Stimulated activated naive CD8-positive, alpha-beta T cell treated with anti-CD3 and anti-CD28 coated beads, Interleukin-15, amount 100 ng/mL, for 72 hours (primary cell): ENCODE measurements at regions not wholly inside any gene's neighbourhood (a gene's known extent, or its start where the extent isn't known, plus 50 kb on each side); places are given as distances from the start of the nearest gene placed in this dataset.
"Not testable (repeated sequence)": the region's sequence is repeated elsewhere in the genome, so short reads cannot be mapped to it uniquely, and the experiment has no call there.

Experiments used
- ATAC-seq: fragments of 150-1000 bp; cut with Tn5 transposase; 2 replicates; pipeline ENCODE4 v1.10.0; 2021; ENCODE audit warnings: mild to moderate bottlenecking, moderate library complexity
- DNase-seq, 2 donors: peaks; one replicate each; pipeline ENCODE4 v3.0.0; 2021 to 2022
- H3K27ac Mint-ChIP-seq, 2 donors: one replicate each; pipeline ENCODE4 v1.8.0; 2022; ENCODE audit warnings: mild to moderate bottlenecking in 2 of 2, mixed read lengths in 2 of 2, moderate library complexity in 2 of 2
- H3K27me3 Mint-ChIP-seq: one replicate; pipeline ENCODE4 v1.8.0; 2022; ENCODE audit warnings: mixed read lengths
- H3K4me1 Mint-ChIP-seq: one replicate; pipeline ENCODE4 v1.8.0; 2022; ENCODE audit warnings: mild to moderate bottlenecking, mixed read lengths
- H3K4me3 Mint-ChIP-seq, 2 donors: one replicate each; pipeline ENCODE4 v1.8.0; 2022; ENCODE audit warnings: mild to moderate bottlenecking in 2 of 2, mixed read lengths in 2 of 2, moderate library complexity in 1 of 2
- H3K9me3 Mint-ChIP-seq, 2 donors: one replicate each; pipeline ENCODE4 v1.8.0; 2022; ENCODE audit warnings: mixed read lengths in 2 of 2

DNA sequence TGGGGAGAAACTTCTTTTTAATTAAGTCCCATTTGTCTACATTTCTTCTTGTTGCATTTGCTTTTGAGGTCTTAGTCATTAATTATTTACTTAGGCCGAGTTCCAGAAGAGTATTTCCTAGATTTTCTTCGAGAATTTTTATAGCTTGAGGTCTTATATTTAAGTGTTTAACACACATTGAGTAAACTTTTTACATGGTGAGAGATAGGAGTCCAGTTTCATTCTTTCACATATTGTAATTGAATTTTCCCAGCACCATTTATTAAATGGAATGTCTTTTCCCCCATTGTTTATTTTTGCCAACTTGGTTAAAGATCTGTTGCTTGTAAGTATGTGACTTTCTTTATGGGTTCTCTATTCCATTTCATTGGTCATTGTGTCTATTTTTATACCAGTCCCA lies 1344.0 kb upstream of the RAG2 start:
- DNase-seq = no peak
- no peak overlapping the region for H3K27ac Mint-ChIP-seq
- H3K27me3 Mint-ChIP-seq = no peaks in the 10 kb centered on the region
- no peak for ATAC-seq
- H3K9me3 Mint-ChIP-seq = peaks cover 11 to 25% of the 10 kb centered on the region in 2 donors
- H3K4me1 Mint-ChIP-seq = no peaks in the 10 kb centered on the region
- H3K4me3 Mint-ChIP-seq = no peak overlapping the region

GRCh38 chr11:37929100-37929653 lies 1331.1 kb upstream of the RAG2 start:
- DNase-seq (no peak), ATAC-seq (no peak)
- Mint-ChIP-seq H3K27me3 (no peaks in the 10 kb centered on the region), H3K9me3 (peaks cover 5 to 8% of the 10 kb centered on the region in 2 donors), H3K27ac (no peak overlapping the region), H3K4me1 (no peaks in the 10 kb centered on the region), H3K4me3 (no peak overlapping the region)

- no peak for DNase-seq
- no peak overlapping the region for H3K4me3 Mint-ChIP-seq
- no peaks in the 10 kb centered on the region for H3K4me1 Mint-ChIP-seq
- H3K27me3 Mint-ChIP-seq = no peaks in the 10 kb centered on the region
- no peak overlapping the region for H3K27ac Mint-ChIP-seq
- ATAC-seq = no peak
- peaks cover 4 to 7% of the 10 kb centered on the region in 2 donors for H3K9me3 Mint-ChIP-seq
Measured at GRCh38 chr11:37926772-37927171, 1328.7 kb upstream of the RAG2 start.

DNA sequence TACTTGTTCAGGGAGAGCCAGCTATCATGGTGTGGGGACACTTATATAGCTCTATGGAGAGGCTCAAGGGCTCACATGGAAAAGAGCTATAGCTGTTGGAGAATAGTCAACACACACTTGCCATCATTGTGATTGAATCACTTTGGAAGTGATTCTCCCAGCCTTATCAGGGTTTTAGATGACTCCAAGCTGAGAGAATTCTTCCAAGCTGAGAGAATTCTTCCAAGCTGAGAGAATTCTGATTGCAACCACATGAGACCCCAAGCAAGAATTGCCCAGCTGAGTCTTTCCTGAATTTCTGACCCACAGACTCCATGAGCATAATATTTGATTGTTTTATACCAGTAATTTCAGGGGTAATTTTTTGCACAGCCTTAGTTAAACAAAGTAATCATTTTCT lies 1318.3 kb upstream of the RAG2 start:
- Mint-ChIP-seq H3K27ac (no peak overlapping the region), H3K4me3 (no peak overlapping the region), H3K9me3 (peaks cover 6 to 7% of the 10 kb centered on the region in 2 donors), H3K4me1 (no peaks in the 10 kb centered on the region), H3K27me3 (no peaks in the 10 kb centered on the region)
- DNase-seq = no peak
- ATAC-seq = no peak

DNA sequence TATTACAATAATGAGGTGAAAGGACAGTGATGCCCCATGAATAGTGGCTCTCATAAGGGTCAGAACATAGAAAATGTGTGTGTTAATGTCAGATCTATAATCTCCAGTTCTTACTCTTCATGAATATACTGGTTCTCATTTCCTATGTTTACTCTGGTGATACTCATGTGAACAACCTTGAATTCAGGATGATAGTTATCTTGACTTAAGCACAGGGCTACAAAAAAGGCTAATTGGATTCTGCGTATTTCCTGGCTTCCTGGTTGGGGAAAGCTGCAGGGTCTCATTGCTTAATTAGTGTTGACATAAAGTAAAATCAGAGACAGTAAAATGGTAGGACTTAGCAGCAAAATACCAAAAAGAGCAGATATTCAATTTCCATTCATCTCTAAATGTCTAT lies 1316.8 kb upstream of the RAG2 start:
- no peak overlapping the region for H3K27ac Mint-ChIP-seq
- H3K9me3 Mint-ChIP-seq = peaks cover under 1 to 6% of the 10 kb centered on the region in 2 donors
- ATAC-seq (no peak), DNase-seq (no peak)
- H3K27me3 Mint-ChIP-seq = no peaks in the 10 kb centered on the region
- no peak overlapping the region for H3K4me3 Mint-ChIP-seq
- H3K4me1 Mint-ChIP-seq = no peaks in the 10 kb centered on the region

DNA sequence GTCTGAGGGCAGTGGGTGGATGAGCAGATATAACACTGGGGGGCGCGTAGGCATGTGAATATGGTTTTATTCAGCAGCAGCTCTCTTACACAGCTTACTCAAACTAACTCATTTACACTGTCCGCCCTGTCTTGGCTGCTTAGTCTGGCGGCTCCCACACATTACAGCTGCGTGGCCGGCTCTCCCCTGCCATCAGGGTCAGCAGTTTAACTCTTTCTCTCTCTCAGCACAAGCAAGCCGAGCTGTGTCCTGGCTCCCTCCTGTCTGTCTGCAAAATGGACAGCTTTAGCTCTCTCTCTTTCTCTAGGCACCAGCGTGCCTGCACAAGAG lies 1310.1 kb upstream of the RAG2 start:
- no peaks in the 10 kb centered on the region for H3K4me1 Mint-ChIP-seq
- no peaks in the 10 kb centered on the region for H3K27me3 Mint-ChIP-seq
- no peak for ATAC-seq
- peaks cover 4 to 18% of the 10 kb centered on the region in 2 donors for H3K9me3 Mint-ChIP-seq
- DNase-seq = no peak
- no peak overlapping the region for H3K27ac Mint-ChIP-seq
- no peak overlapping the region for H3K4me3 Mint-ChIP-seq

- Mint-ChIP-seq H3K4me3 (no peak overlapping the region), H3K27me3 (no peaks in the 10 kb centered on the region), H3K27ac (no peak overlapping the region), H3K9me3 (peaks cover 4 to 18% of the 10 kb centered on the region in 2 donors), H3K4me1 (no peaks in the 10 kb centered on the region)
- DNase-seq = no peak
- no peak for ATAC-seq
Measured at GRCh38 chr11:37907436-37908218, 1309.6 kb upstream of the RAG2 start.

DNA sequence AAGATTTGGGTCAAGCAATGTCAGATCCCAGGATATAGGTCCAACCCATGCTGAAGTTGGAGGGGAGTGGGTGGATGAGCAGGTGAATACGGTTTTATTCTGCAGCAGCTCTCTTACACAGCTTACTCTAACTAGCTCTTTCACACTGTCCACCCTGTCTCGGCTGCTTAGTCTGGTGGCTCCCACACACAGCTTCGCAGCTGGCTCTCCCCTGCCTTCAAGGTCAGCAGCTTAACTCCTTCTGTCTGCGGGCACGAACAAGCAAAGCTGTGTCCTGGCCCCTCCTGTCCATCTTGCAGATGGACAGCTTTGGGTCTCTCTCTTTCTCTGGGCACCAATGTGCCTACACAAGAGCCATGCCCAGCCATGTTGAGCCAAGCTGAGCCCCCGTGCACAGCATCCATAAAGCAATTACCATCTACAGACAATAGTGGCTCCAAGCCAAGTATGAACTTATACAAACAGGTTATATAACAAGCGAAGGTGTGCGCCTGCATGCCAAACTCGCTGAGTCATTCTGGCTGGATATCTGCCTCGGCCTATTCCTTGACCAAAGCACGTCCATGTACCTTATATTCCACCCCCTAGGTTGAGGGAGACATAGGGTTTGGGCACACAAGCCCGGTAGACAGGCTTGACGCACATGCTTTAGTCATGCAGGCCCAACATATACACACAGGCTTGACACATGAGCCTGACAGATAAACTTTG lies 1307.8 kb upstream of the RAG2 start:
- Mint-ChIP-seq H3K4me3 (no peak overlapping the region), H3K9me3 (peaks cover 4 to 18% of the 10 kb centered on the region in 2 donors), H3K4me1 (no peaks in the 10 kb centered on the region), H3K27me3 (no peaks in the 10 kb centered on the region), H3K27ac (no peak overlapping the region)
- DNase-seq (no peak), ATAC-seq (no peak)

GRCh38 chr11:37896016-37896415 lies 1298.0 kb upstream of the RAG2 start:
- Mint-ChIP-seq H3K4me3 (no peak overlapping the region), H3K9me3 (peaks cover 20 to 29% of the 10 kb centered on the region in 2 donors), H3K27ac (no peak overlapping the region), H3K4me1 (no peaks in the 10 kb centered on the region), H3K27me3 (no peaks in the 10 kb centered on the region)
- no peak for DNase-seq
- ATAC-seq = no peak

GRCh38 chr11:37881741-37882140 lies 1283.7 kb upstream of the RAG2 start:
- Mint-ChIP-seq H3K27ac (no peak overlapping the region), H3K9me3 (no peaks in the 10 kb centered on the region), H3K4me1 (no peaks in the 10 kb centered on the region), H3K27me3 (no peaks in the 10 kb centered on the region), H3K4me3 (no peak overlapping the region)
- DNase-seq (no peak), ATAC-seq (no peak)

GRCh38 chr11:37861671-37862070 lies 1263.6 kb upstream of the RAG2 start:
- peaks cover 0 to 17% of the 10 kb centered on the region in 2 donors for H3K9me3 Mint-ChIP-seq
- no peak overlapping the region for H3K27ac Mint-ChIP-seq
- no peak for ATAC-seq
- DNase-seq = no peak
- H3K4me1 Mint-ChIP-seq = no peaks in the 10 kb centered on the region
- no peak overlapping the region for H3K4me3 Mint-ChIP-seq
- H3K27me3 Mint-ChIP-seq = no peaks in the 10 kb centered on the region

DNA sequence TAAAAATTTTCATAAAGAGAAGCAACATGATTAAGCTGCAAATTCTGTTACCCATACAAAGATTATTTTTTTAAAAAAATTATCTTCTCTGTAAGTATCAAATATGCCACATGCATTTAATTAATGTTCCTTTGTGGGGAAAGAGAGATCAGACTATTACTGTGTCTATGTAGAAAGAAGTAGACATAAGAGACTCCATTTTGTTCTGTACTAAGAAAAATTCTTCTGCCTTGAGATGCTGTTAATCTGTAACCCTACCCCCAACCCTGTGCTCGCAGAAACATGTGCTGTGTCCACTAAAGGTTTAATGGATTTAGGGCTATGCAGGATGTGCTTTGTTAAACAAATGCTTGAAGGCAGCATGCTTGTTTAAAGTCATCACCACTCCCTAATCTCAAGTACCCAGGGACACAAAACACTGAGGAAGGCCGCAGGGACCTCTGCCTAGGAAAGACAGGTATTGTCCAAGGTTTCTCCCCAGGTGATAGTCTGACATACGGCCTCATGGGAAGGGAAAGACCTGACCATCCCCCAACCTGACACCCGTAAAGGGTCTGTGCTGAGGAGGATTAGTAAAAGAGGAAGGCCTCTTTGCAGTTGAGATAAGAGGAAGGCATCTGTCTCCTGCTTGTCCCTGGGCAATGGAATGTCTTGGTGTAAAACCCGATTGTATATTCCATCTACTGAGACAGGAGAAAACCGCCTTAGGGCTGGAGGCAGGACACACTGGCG lies 1260.9 kb upstream of the RAG2 start:
- DNase-seq, H3K27ac Mint-ChIP-seq: not testable (repeated sequence)

DNA sequence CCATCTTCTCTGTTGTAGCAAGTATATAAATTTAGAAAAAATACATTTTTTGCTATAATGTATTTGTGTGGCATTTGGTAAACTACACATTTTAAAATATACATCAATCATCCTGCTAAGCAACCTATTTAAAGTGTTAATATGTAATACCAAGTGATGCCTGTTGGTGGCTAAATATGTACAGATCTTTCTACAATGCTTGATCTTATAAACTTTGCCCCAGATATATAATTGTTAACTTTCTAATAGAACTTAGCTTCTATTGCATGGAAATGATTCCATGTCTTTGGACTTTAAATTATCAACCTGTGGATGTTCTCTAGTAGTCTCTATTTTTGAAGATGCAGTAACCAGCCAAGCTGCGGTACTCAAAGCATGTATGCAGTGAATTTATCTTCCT lies 1260.4 kb upstream of the RAG2 start:
- Mint-ChIP-seq H3K9me3 (peaks cover 7 to 18% of the 10 kb centered on the region in 2 donors), H3K4me3 (no peak overlapping the region), H3K27me3 (no peaks in the 10 kb centered on the region), H3K27ac (no peak overlapping the region), H3K4me1 (no peaks in the 10 kb centered on the region)
- DNase-seq (no peak), ATAC-seq (no peak)

More for the DNA sequence above, 1260.9 kb upstream of the RAG2 start:
- peaks cover 7 to 18% of the 10 kb centered on the region in 2 donors for H3K9me3 Mint-ChIP-seq
- not testable (repeated sequence) for H3K4me1 Mint-ChIP-seq, H3K27me3 Mint-ChIP-seq, ATAC-seq, H3K4me3 Mint-ChIP-seq

- DNase-seq (no peak), ATAC-seq (no peak)
- Mint-ChIP-seq H3K27ac (no peak overlapping the region), H3K27me3 (no peaks in the 10 kb centered on the region), H3K4me1 (no peaks in the 10 kb centered on the region), H3K9me3 (peaks cover 7 to 18% of the 10 kb centered on the region in 2 donors), H3K4me3 (no peak overlapping the region)
Measured at GRCh38 chr11:37857726-37858125, 1259.7 kb upstream of the RAG2 start.

DNA sequence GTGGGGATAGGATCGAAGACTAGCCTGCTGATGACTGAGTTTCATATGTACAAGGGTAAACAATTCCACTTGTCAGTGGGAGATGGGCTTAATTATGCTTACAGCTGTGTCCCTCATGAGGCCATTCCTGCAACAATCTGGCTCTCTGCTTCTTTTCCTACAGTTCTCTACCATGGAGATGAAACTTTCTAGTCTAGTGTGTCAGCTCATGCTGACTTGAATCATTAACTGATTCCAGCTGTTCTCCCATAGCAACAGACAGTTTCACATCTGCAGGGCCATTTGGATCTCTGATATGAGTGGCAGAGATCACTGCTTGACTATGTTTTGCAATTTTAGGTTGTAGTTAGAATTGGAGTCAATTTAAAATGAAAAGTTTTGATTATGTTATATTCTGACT lies 1251.7 kb upstream of the RAG2 start:
- Mint-ChIP-seq H3K4me3 (no peak overlapping the region), H3K9me3 (peaks cover 6 to 7% of the 10 kb centered on the region in 2 donors), H3K4me1 (no peaks in the 10 kb centered on the region), H3K27ac (no peak overlapping the region), H3K27me3 (no peaks in the 10 kb centered on the region)
- DNase-seq = no peak
- ATAC-seq = no peak

DNA sequence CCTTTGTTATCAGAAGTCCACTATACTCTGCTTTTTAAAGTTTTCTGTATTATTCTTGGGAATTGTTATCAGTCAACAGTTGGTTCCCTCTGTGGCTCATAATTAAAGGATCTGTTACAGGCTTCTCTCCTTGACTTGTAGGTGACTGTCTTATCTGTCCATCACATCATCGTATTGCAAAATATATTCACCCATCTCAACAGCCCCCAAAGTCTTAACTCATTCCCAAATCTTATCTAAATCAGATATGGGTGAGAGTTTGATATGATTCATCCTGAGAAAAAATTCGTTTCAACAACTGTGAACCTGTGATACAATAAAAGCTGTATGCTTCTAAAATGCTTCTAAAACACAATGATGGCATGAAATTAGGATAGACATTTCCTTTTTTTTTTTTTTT lies 1245.6 kb upstream of the RAG2 start:
- H3K27ac Mint-ChIP-seq = no peak overlapping the region

More for the DNA sequence above, 1245.6 kb upstream of the RAG2 start:
- Mint-ChIP-seq H3K4me1 (no peaks in the 10 kb centered on the region), H3K4me3 (no peak overlapping the region), H3K27me3 (no peaks in the 10 kb centered on the region), H3K9me3 (peaks cover 7% of the 10 kb centered on the region in 2 donors)
- DNase-seq (no peak), ATAC-seq (no peak)
